Large intestine (tissue), 3 donors: ENCODE measurements at regions not wholly inside any gene's neighbourhood (a gene's known extent, or its start where the extent isn't known, plus 50 kb on each side); places are given as distances from the start of the nearest gene placed in this dataset.

Experiments used
- DNase-seq, 2 donors: peaks; one replicate each; pipeline versions ENCODE4 v3.0.0 to v3.0.0-alpha.2; 2013
- H3K27ac ChIP-seq: one replicate; pipeline ENCODE4 v1.5.1; 2013; ENCODE audit warnings: low read length
- H3K27me3 ChIP-seq: 2 replicates; pipeline ENCODE4 v1.6.1; 2013; ENCODE audit warnings: low read length; ENCODE audit not compliant: control insufficient read depth, insufficient read depth
- H3K36me3 ChIP-seq: 2 replicates; pipeline ENCODE4 v1.6.1; 2013; ENCODE audit warnings: low read length; ENCODE audit not compliant: control insufficient read depth, insufficient read depth
- H3K4me1 ChIP-seq: one replicate; pipeline ENCODE4 v1.6.1; 2013; ENCODE audit warnings: low read length; ENCODE audit not compliant: control insufficient read depth, insufficient read depth
- H3K4me3 ChIP-seq: one replicate; pipeline ENCODE4 v1.5.1; 2013; ENCODE audit warnings: low read length
- H3K9me3 ChIP-seq: one replicate; pipeline ENCODE4 v1.6.1; 2013; ENCODE audit warnings: mild to moderate bottlenecking, low read depth, low read length, moderate library complexity; ENCODE audit not compliant: control insufficient read depth
- WGBS: methylation state at CpG from one replicate; pipeline ENCODE4 v1.1.5; 2013; ENCODE audit warnings: low lambda C conversion rate; ENCODE audit not compliant: insufficient coverage; 5-methylcytosine and 5-hydroxymethylcytosine counted together

DNA sequence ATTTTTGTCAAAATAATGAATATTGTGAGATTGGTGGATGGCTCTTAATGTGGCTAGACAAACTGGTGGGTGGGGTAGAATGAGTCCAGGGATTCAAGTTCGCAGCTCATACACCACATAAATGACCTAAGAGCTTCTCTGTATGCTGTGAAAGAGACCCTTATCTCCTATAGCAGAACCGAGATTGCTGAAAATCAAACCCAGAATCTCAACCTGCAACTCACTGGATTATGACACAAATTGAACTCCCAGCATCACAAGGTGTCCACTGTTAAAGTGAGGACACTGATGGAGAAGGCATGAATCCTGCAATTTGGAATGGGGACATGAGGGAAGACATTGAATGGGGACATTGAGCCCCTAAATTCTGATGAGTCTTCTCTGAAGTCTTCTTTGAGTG is 51.3 kb upstream of the CNKSR3 start:
- no peak for DNase-seq
- no peaks in the 10 kb centered on the region for H3K9me3 ChIP-seq
- H3K27ac ChIP-seq: no peak overlapping the region
- H3K4me1 ChIP-seq: peaks cover 1% of the 10 kb centered on the region
- WGBS: no CpG with 5 or more reads among the region's 2 CpGs
- no peaks in the 10 kb centered on the region for H3K36me3 ChIP-seq
- H3K4me3 ChIP-seq: no peak overlapping the region
- no peaks in the 10 kb centered on the region for H3K27me3 ChIP-seq

DNA sequence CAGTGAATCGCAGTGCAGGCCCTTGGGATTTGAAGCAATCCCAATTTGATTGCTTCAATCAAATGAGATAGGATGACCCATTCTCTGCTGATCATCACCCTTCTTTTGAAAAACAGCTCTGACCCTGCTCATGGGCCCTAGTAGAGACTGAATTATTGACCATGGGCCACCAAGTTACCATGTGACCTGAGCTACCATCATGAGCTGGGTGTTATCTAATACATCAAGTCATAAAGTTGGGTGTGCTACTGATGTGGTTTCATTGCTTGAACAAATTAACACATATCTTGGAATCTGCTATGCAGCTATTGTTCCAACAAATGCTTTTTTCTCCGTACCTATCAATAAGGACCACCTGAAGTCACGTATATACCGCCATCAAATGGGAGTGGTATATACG is 54.8 kb upstream of the CNKSR3 start:
- Histone ChIP-seq H3K36me3 (no peaks in the 10 kb centered on the region), H3K9me3 (no peaks in the 10 kb centered on the region), H3K4me3 (no peak overlapping the region), H3K27me3 (no peaks in the 10 kb centered on the region), H3K27ac (no peak overlapping the region), H3K4me1 (peaks cover 21% of the 10 kb centered on the region)
- no peak for DNase-seq
- WGBS: no CpG with 5 or more reads among the region's 5 CpGs

DNA sequence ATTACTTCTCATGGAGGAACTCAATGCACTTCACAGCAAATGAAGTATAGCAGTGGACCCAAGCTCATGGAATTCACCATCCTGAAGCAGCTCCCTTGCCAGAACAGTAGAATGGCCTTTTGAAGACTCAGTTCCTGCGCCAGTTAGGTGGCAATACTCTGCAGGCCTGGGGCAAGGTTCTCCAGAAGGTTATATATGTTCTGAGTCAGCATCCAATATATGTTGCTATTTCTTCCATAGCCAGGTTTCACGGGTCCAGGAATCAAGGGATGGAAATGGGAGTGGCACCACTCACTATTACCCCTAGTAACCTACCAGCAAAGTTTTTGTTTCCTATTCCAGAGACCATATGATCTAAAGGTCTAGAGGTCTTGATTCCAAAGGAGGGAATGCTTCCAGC is 56.4 kb upstream of the CNKSR3 start:
- H3K4me1 ChIP-seq: peaks cover 24% of the 10 kb centered on the region
- WGBS: no CpG with 5 or more reads among the region's 2 CpGs
- no peak for DNase-seq
- H3K4me3 ChIP-seq: no peak overlapping the region
- H3K27ac ChIP-seq: no peak overlapping the region
- H3K9me3 ChIP-seq: no peaks in the 10 kb centered on the region
- no peaks in the 10 kb centered on the region for H3K27me3 ChIP-seq
- H3K36me3 ChIP-seq: no peaks in the 10 kb centered on the region

DNA sequence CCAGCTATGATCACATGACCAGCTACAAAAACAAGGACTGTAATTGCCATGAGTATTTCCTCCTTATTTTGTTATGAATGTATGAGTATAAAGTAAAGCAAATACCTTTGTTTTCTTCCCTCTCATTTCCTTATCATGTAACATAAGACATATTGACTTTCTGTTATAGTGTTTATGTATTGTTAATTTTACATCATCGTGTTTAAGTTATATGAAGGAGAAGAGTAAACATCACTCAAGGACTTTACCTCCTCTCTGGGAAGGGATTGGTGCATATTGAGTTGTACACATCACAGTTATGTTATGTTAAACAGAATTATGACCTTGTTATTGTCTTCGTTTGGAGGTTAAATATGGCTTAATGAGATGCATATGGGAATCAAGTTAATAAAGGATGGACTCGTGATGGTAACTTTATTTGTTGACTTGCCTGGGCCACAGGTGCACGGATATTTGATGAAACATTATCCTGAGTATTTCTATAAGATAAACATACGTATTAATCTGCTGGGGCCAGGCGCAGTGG is 57.3 kb upstream of the CNKSR3 start:
- 40% methylated on average over 2 of the region's 6 CpGs for WGBS
- no peaks in the 10 kb centered on the region for H3K27me3 ChIP-seq
- no peaks in the 10 kb centered on the region for H3K36me3 ChIP-seq
- H3K4me1 ChIP-seq: peaks cover 24% of the 10 kb centered on the region
- DNase-seq: peak in 1 of 2 donors; percentile 45
- no peaks in the 10 kb centered on the region for H3K9me3 ChIP-seq
- peak overlapping the region; percentile 7 for H3K27ac ChIP-seq
- no peak overlapping the region for H3K4me3 ChIP-seq

DNA sequence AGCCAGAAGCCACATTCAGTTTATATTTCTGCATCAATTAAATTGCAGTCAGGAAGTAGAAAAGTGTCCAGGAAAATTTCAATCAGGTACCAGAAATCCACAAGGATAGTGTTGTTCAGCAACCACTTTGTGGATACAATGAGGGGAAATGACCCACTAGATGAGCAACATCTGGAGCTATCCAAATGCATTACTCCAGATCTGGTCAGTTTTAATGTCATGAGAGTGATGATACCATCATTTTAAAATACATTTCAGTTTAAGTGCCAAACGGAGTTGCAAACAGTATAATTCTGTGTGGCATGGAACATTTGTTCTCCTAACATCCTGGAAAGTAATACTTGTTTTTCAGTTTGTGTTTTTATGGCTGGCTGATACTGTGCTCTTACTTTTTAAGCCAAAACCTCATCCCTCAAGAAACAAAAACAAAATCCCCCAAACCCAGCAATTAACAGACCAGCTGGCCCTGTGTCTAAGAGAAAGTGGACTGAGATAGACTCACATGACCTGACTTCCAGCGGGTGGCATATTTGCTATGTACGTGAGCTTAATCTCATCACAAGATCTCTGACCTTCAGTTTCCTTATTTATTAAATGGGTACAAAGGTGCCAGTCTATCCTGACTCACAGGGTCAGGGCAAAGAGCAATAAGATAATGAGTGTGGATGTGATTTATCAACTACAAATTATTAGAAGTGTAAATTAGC is 58.8 kb upstream of the CNKSR3 start:
- Histone ChIP-seq H3K36me3 (no peaks in the 10 kb centered on the region), H3K27me3 (no peaks in the 10 kb centered on the region), H3K4me3 (no peak overlapping the region), H3K27ac (peak overlapping the region; percentile 14), H3K4me1 (peaks cover 24% of the 10 kb centered on the region), H3K9me3 (no peaks in the 10 kb centered on the region)
- WGBS: 17% methylated on average over 1 of the region's 3 CpGs
- DNase-seq: peak; percentile 66 to 86

DNA sequence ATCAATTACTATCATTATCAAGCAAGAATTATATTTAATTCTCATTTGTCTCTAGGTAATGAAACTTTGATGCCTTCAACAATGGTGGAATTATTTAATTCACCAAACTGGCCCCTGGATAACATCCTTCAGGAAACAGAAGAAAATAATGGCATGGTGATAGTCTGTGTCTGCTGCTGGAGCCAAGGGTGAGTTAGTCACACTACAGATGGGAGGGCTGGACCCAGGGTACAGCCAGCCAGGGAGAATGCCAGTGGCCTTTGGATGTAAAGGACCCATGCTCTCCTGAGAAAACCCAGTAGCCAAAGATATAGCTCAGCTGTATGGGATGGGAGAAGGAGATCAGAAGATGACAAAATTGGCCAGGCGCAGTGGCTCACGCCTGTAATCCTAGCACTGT is 60.0 kb upstream of the CNKSR3 start:
- peaks cover 24% of the 10 kb centered on the region for H3K4me1 ChIP-seq
- no peaks in the 10 kb centered on the region for H3K27me3 ChIP-seq
- whole genome bisulfite sequencing: no CpG with 5 or more reads among the region's 2 CpGs
- H3K36me3 ChIP-seq: no peaks in the 10 kb centered on the region
- no peak overlapping the region for H3K4me3 ChIP-seq
- DNase-seq: no peak
- no peak overlapping the region for H3K27ac ChIP-seq
- no peaks in the 10 kb centered on the region for H3K9me3 ChIP-seq

DNA sequence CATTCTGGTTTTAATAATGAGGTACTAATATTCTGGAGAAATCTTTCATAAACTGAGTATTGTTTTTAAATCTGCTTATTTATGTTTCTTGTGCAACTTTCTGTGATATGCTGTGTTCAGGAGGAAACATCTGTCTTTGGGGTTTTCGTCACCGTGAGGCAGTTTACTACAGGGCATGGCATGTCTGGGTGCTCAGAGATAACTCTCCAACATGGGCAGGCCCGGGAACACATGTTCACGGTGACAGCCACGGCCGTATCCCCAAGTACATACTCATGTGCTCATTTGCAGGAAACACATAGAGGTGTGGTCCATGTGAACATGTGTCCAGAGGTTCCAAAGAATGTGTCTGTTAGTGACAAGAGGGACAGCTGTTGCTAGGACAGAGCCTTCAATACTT is 62.1 kb upstream of the CNKSR3 start:
- Histone ChIP-seq H3K27ac (no peak overlapping the region), H3K4me3 (no peak overlapping the region), H3K27me3 (no peaks in the 10 kb centered on the region), H3K4me1 (peaks cover 15% of the 10 kb centered on the region), H3K36me3 (no peaks in the 10 kb centered on the region), H3K9me3 (no peaks in the 10 kb centered on the region)
- no CpG with 5 or more reads among the region's 6 CpGs for WGBS
- peak in 1 of 2 donors; percentile 25 for DNase-seq

DNA sequence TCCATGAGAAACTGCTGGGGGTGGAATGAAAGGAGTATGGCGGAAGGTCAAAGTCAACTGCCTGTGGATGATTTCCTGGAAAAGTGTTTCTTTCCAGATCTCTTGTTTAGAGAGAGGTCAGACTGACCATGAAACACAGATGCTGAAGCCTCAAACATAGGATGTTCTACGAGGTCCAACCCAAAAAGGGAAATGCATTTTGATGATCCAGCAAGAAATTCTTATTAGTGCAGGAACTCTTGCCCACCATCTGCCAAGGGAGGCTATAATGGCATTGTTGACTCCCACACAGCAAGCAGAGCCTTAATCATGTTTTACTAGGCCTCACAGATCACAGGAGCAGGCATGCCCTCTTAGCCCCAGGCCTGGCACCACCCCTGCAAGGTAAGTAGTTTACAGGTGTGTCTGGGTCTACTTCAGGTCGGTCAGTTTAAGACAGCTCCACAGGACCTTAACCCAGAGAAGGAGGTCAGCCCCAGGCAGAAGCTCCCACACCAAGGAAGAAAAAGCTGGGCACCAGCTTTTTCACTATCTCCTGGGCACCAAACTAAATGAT is 67.6 kb upstream of the CNKSR3 start:
- H3K36me3 ChIP-seq: no peaks in the 10 kb centered on the region
- no CpG with 5 or more reads among the region's 3 CpGs for WGBS
- DNase-seq: peak in 1 of 2 donors; percentile 39
- H3K4me1 ChIP-seq: peaks cover 3% of the 10 kb centered on the region
- H3K27me3 ChIP-seq: no peaks in the 10 kb centered on the region
- no peak overlapping the region for H3K4me3 ChIP-seq
- H3K9me3 ChIP-seq: no peaks in the 10 kb centered on the region
- no peak overlapping the region for H3K27ac ChIP-seq

DNA sequence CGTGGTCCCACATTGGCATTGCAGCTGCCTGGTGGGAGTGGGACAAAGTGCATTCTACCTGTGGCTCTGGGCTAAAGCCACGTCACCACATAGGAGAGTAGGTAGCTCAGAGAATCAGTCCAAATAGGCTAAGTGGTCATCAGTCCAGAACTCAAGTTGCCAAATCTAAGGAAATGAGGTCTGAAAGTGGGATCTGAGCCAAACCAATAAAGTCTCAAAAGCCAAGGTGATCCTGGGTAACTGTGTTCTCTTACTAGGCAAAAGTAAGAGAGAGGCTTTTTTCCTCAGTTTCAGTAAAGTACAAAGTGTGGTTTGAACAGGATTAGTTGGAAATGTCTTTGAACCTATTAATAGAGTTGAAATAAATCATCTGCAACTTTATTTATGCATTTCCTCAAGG is 68.6 kb upstream of the CNKSR3 start:
- no peak overlapping the region for H3K4me3 ChIP-seq
- no peaks in the 10 kb centered on the region for H3K27me3 ChIP-seq
- peaks cover 3% of the 10 kb centered on the region for H3K4me1 ChIP-seq
- H3K36me3 ChIP-seq: no peaks in the 10 kb centered on the region
- no peak for DNase-seq
- WGBS: no CpG with 5 or more reads among the region's 2 CpGs
- H3K9me3 ChIP-seq: no peaks in the 10 kb centered on the region
- H3K27ac ChIP-seq: no peak overlapping the region

DNA sequence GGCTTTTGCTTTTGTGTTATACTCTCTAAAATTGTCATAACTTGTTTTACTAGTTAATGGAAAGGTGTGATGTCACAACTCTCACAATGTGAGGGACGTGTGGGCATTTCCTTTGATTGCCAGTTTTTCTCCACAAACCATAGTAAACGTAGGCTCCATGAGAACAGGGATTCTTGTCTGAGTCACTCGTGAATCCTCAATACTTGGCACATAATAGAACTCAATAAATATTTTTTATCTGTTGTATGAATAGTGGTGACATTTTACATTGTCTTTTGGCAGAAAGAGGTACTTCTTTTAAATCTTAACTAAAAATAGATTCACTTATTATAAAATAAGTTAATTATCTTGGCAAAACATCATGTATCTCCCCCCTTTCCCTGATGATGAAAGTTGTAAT is 69.0 kb upstream of the CNKSR3 start:
- no peaks in the 10 kb centered on the region for H3K27me3 ChIP-seq
- no CpG with 5 or more reads among the region's 3 CpGs for WGBS
- H3K36me3 ChIP-seq: no peaks in the 10 kb centered on the region
- no peak overlapping the region for H3K4me3 ChIP-seq
- no peaks in the 10 kb centered on the region for H3K9me3 ChIP-seq
- no peak overlapping the region for H3K27ac ChIP-seq
- peaks cover 3% of the 10 kb centered on the region for H3K4me1 ChIP-seq
- no peak for DNase-seq
